ENCODE measurements at regions not wholly inside any gene's neighbourhood (a gene's known extent, or its start where the extent isn't known, plus 50 kb on each side); places are given as distances from the start of the nearest gene placed in this dataset.

DNA sequence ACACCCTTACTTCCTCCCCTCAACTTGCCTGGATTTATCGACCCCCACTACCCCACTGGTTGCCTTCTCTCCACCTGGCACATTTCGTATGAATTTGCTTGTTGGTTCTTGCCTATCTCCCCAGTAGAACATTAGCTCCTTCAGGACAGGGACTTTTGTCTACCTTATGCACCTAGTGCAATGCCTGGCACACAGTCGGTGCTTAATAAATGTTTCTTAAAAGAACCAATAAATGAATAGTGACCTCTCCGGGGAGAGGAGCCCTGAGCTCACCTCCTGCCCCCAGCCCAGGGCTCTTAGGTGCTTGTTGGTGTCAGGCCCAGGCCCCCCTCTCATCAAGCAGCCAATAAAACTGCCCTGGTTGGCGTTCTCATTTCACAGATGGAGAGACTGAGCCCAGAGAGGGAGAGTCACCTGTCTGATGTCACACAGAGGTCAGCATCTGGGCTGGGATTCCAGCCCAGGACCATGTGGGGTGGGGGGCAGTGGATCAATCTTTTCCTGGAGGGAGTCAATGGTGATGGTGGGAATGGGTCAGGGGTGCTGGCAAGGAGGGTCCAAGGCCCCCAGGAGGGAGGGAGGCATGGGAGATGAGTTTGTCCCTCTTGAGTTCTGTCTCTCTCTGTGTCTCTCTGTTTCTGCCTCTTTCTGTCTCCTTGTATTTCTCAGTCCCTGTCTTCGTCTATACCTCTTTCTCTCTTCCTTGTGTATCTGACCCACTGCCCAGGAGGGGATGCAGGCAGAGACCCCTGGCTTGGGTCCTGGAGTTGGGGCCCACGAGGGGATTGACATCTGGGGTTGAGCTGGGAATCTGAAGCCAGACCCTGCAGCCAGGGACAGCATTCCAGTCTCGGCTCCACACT, 89.6 kb downstream of the CEBPB start:
- DNase-seq = no peak
- Histone ChIP-seq H3K27ac (no peak overlapping the region), H3K27me3 (ENCODE audit: insufficient read depth, low read depth, severe bottlenecking) (no peaks in the 10 kb centered on the region), H3K9me3 (ENCODE audit: severe bottlenecking) (no peaks in the 10 kb centered on the region), H3K4me3 (ENCODE audit: low read depth, low read length) (no peak overlapping the region), H3K36me3 (no peaks in the 10 kb centered on the region)
- no peak for TF ChIP-seq CTCF (IDR thresholded peaks at IDR 0.05; ENCODE audit: low read depth, low read length)

- Histone ChIP-seq H3K4me3 (ENCODE audit: low read depth, low read length) (no peak overlapping the region), H3K27ac (no peak overlapping the region), H3K27me3 (ENCODE audit: insufficient read depth, low read depth, severe bottlenecking) (no peaks in the 10 kb centered on the region), H3K36me3 (no peaks in the 10 kb centered on the region), H3K9me3 (ENCODE audit: severe bottlenecking) (no peaks in the 10 kb centered on the region)
- no peak for TF ChIP-seq CTCF (IDR thresholded peaks at IDR 0.05; ENCODE audit: low read depth, low read length)
- peak; percentile 35 for DNase-seq
Measured at GRCh38 chr20:50280851-50281655, 90.4 kb downstream of the CEBPB start.

DNA sequence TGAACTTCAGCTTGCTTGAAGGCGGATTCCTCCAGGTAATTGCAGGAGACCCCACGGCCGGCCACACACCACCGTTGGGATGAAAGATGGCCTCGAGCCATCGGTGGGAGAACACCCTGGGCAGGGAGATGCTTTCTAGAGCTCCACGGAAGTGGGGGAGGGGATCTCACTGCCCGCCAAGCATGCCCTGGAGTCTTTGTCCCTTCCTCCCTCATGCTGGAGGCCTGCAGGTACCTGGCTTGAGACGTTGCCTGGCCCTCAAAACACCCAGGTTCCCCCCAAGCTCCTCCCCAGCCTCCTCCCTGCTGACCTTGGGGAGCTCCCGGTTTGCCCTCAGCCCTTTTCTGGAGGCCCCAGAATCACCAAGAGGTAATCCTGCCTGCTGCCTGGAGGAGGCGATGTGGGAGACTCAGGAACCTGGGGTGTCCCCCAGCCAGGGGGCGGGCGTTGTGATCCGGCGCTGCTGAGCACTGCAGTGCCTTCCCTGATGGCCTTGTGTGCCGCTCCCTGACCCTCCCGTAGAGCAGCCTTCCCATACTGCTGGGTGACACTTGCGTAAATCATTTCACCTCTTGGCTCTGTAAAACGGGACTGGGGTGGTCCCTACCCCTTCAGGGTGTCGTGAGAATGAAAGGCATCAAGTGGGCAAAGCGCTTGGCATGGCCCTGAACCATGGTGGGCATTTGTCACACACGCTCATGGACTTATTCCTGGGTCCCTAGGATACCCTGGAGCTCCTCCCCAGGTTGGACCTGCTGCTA, 91.4 kb downstream of the CEBPB start:
- Histone ChIP-seq H3K4me3 (ENCODE audit: low read depth, low read length) (no peak overlapping the region), H3K36me3 (no peaks in the 10 kb centered on the region), H3K27me3 (ENCODE audit: insufficient read depth, low read depth, severe bottlenecking) (no peaks in the 10 kb centered on the region), H3K27ac (no peak overlapping the region), H3K9me3 (ENCODE audit: severe bottlenecking) (no peaks in the 10 kb centered on the region)
- no peak for DNase-seq
- TF ChIP-seq CTCF (IDR thresholded peaks at IDR 0.05; ENCODE audit: low read depth, low read length) = peak; percentile 43; the same call in 1 of the 2 replicates

- H3K27ac ChIP-seq = no peak overlapping the region
- H3K9me3 ChIP-seq (ENCODE audit: severe bottlenecking) = no peaks in the 10 kb centered on the region
- H3K27me3 ChIP-seq (ENCODE audit: insufficient read depth, low read depth, severe bottlenecking) = no peaks in the 10 kb centered on the region
- H3K4me3 ChIP-seq (ENCODE audit: low read depth, low read length) = no peak overlapping the region
- TF ChIP-seq CTCF (IDR thresholded peaks at IDR 0.05; ENCODE audit: low read depth, low read length) = no peak
- no peak for DNase-seq
- no peaks in the 10 kb centered on the region for H3K36me3 ChIP-seq
Measured at GRCh38 chr20:50282592-50283241, 92.1 kb downstream of the CEBPB start.

DNA sequence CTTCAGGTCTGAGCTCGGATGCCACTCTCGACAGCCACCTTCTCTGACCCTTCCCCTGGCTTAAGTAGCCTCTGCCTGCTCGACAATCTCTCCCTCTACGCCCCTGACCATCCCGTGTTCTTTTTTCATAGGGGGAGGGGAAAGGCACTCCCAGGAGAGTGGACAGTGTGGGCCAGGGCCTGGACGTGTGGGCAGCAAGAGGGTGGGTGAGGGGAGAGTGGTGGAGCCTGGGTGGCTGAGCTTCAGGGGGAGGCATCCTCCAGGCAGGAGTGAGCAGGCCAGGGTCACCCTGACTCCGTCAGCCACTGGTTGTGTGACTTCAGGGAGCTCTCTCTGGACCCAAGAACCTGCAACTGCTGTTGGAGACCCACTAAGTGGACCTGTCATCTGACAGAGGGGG, 92.7 kb downstream of the CEBPB start:
- no peak for TF ChIP-seq CTCF (IDR thresholded peaks at IDR 0.05; ENCODE audit: low read depth, low read length)
- no peak for DNase-seq
- no peak overlapping the region for H3K4me3 ChIP-seq (ENCODE audit: low read depth, low read length)
- H3K27me3 ChIP-seq (ENCODE audit: insufficient read depth, low read depth, severe bottlenecking) = no peaks in the 10 kb centered on the region
- H3K9me3 ChIP-seq (ENCODE audit: severe bottlenecking) = no peaks in the 10 kb centered on the region
- no peak overlapping the region for H3K27ac ChIP-seq
- no peaks in the 10 kb centered on the region for H3K36me3 ChIP-seq
